ENCODE measurements at regions not wholly inside any gene's neighbourhood (a gene's known extent, or its start where the extent isn't known, plus 50 kb on each side); places are given as distances from the start of the nearest gene placed in this dataset.
"Not testable (repeated sequence)": the region's sequence is repeated elsewhere in the genome, so short reads cannot be mapped to it uniquely, and the experiment has no call there.

DNA sequence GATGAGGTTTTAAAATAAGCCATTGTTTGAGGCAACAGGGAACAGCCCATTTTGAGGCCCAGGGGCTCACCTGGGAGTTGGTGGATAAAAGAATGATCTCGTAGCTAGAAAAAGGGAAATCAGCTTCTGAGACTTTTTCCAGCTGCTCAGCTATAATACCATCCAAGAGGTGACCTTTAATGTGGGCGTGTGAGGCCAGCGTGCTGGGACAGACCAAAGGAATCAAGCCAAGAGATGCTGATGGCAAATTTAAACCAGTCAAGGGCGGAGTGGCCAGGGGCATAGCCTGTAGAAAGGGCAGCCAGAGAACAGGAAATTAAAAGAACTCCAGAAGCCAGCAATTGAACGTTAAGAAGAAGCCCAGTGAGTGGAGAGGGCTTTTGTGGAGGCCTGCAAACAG lies 132.6 kb downstream of the IER5 start:
- H3K4me1 ChIP-seq: no peaks in the 10 kb centered on the region
- TF ChIP-seq, protein P1, sequence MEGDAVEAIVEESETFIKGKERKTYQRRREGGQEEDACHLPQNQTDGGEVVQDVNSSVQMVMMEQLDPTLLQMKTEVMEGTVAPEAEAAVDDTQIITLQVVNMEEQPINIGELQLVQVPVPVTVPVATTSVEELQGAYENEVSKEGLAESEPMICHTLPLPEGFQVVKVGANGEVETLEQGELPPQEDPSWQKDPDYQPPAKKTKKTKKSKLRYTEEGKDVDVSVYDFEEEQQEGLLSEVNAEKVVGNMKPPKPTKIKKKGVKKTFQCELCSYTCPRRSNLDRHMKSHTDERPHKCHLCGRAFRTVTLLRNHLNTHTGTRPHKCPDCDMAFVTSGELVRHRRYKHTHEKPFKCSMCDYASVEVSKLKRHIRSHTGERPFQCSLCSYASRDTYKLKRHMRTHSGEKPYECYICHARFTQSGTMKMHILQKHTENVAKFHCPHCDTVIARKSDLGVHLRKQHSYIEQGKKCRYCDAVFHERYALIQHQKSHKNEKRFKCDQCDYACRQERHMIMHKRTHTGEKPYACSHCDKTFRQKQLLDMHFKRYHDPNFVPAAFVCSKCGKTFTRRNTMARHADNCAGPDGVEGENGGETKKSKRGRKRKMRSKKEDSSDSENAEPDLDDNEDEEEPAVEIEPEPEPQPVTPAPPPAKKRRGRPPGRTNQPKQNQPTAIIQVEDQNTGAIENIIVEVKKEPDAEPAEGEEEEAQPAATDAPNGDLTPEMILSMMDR (IDR thresholded peaks at IDR 0.05): no peak
- no peak for TF ChIP-seq POLR2A (IDR thresholded peaks at IDR 0.05)
- DNase-seq: no peak
- no peaks in the 10 kb centered on the region for H3K27me3 ChIP-seq
- no peak overlapping the region for H3K27ac ChIP-seq
- H3K36me3 ChIP-seq: no peaks in the 10 kb centered on the region
- H3K9me3 ChIP-seq: no peaks in the 10 kb centered on the region
- no peak overlapping the region for H3K4me3 ChIP-seq
- intact Hi-C loops (cut with DNase I; ENCODE audit: low total_unique reads): no loop called here

DNA sequence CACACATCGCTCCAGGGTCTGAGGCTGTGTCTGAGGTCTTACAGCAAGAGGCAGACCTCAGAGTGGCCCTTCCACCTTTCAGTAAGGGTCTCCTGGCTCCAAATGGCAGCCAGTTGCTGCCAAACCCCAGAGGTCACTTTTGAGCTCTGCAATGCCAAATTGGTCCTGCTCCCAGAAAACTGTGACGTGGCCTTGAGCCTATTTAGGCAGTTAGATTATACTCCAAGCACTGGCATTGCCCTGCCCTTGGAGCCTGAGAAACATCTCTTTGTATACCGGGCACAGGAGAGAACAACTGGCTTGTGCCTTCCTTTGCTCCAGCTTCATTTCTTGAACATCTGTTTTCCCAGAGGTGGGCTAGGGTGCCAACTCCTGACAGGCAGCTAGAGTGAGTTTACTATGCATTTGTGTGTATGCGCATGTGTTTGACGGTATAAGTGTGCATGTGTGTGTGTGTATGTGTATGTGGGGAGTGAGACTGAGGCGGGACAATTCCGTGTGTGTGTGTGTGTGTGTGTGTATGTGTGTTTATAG lies 134.5 kb downstream of the IER5 start:
- H3K27me3 ChIP-seq: no peaks in the 10 kb centered on the region
- H3K36me3 ChIP-seq: no peaks in the 10 kb centered on the region
- no peak overlapping the region for H3K4me3 ChIP-seq
- DNase-seq: no peak
- intact Hi-C loops (cut with DNase I; ENCODE audit: low total_unique reads): no loop called here
- H3K4me1 ChIP-seq: no peaks in the 10 kb centered on the region
- no peaks in the 10 kb centered on the region for H3K9me3 ChIP-seq
- no peak for TF ChIP-seq POLR2A (IDR thresholded peaks at IDR 0.05)
- TF ChIP-seq, protein P1 (IDR thresholded peaks at IDR 0.05): no peak
- no peak overlapping the region for H3K27ac ChIP-seq

DNA sequence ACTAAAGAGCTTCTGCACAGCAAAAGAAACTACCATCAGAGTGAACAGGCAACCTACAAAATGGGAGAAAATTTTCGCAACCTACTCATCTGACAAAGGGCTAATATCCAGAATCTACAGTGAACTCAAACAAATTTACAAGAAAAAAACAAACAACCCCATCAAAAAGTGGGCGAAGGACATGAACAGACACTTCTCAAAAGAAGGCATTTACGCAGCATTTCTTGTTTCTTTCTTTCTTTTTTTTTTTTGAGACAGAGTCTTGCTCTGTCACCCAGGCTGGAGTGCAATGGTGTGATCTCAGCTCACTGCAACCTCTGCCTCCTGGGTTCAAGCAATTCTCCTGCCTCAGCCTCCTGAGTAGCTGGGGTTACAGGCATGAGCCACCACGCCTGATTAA lies 138.2 kb downstream of the IER5 start:
- H3K27me3 ChIP-seq; DNase-seq; H3K4me3 ChIP-seq; H3K4me1 ChIP-seq; H3K9me3 ChIP-seq; H3K36me3 ChIP-seq; intact Hi-C loops (cut with DNase I; ENCODE audit: low total_unique reads); H3K27ac ChIP-seq: not testable (repeated sequence)

DNA sequence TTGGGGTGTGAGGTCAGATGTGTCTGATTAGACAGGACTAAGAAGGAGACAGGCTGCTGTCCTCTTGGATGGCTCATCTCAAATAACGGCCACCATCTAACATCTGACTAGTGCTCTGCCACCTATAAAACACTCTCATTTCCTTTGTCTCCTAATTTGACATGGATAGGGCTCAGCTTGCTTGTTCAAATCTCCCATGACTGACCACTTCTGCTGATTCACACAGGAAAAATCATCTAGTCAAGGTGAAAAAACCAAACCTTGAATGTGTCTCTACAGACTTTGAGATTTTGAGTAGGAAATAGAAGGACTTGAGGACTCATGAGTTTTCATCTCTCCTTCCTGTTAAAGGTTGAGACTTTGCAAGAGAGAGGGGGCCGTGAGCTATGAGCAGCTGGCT lies 150.6 kb downstream of the IER5 start:
- DNase-seq: no peak
- intact Hi-C loops (cut with DNase I; ENCODE audit: low total_unique reads): no loop called here

DNA sequence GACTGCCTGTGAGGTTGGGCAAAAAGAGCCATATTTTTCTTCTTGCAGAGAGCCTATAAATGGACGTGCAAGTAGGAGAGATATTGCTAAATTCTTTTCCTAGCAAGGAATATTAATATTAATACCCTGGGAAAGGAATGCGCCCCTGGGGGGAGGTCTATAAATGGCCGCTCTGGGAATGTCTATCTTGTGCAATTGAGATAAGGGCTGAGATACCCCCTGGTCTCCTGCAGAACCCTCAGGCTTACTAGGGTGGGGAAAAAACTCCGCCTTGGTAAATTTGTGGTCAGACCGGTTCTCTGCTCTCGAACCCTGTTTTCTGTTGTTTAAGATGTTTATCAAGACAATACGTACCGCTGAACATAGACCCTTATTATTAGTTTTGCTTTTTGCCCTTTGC lies 157.8 kb downstream of the IER5 start:
- H3K4me1 ChIP-seq; intact Hi-C loops (cut with DNase I; ENCODE audit: low total_unique reads); H3K4me3 ChIP-seq; H3K27ac ChIP-seq; DNase-seq; H3K27me3 ChIP-seq; H3K36me3 ChIP-seq; H3K9me3 ChIP-seq: not testable (repeated sequence)

More for the DNA sequence above, 150.6 kb downstream of the IER5 start:
- no peaks in the 10 kb centered on the region for H3K9me3 ChIP-seq
- no peaks in the 10 kb centered on the region for H3K36me3 ChIP-seq
- no peak overlapping the region for H3K27ac ChIP-seq
- no peak overlapping the region for H3K4me3 ChIP-seq
- no peaks in the 10 kb centered on the region for H3K4me1 ChIP-seq
- TF ChIP-seq, protein P1 (IDR thresholded peaks at IDR 0.05): no peak
- TF ChIP-seq POLR2A (IDR thresholded peaks at IDR 0.05): no peak
- no peaks in the 10 kb centered on the region for H3K27me3 ChIP-seq

DNA sequence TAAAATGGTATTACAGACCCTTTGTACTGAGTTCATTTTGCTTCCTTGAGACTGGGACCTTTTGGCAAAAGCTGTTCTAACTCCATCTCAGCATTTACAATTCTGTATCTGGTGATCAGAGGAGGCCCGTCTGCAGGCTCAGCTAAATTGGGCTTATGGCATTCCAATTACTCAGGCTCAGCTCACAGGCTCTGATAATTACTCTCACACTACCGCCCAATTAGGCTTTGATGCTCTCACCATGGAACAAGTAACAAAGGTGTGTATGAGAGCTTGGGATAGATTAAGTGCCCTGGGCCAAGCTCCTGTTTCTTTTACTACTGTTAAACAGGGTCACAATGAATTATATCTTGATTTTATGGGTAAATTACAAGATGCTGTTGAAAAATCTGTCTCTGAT lies 159.9 kb downstream of the IER5 start:
- H3K36me3 ChIP-seq; H3K4me1 ChIP-seq; DNase-seq; H3K27ac ChIP-seq; H3K9me3 ChIP-seq; H3K27me3 ChIP-seq; intact Hi-C loops (cut with DNase I; ENCODE audit: low total_unique reads); H3K4me3 ChIP-seq: not testable (repeated sequence)

DNA sequence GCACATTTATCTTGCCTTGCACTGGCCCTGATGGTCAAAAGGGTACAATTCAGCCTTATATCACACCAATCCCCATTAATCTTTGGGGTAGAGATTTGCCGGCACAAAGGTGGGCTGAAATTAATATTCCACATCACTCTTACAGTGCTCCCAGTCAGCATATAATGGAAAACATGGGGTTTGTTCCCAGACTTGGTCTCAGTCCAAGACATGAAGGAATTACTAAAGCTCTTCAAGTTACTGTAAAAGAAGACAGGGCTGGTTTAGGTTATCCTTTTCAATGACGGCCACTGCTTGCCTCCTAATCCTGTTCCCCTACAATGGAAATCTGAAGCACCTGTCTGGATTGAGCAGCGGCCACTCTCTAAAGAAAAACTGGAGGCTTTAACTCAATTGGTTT lies 160.7 kb downstream of the IER5 start:
- Histone ChIP-seq H3K27ac (no peak overlapping the region), H3K4me1 (no peaks in the 10 kb centered on the region), H3K36me3 (no peaks in the 10 kb centered on the region), H3K9me3 (no peaks in the 10 kb centered on the region), H3K27me3 (no peaks in the 10 kb centered on the region), H3K4me3 (no peak overlapping the region)
- no peak for TF ChIP-seq POLR2A (IDR thresholded peaks at IDR 0.05)
- TF ChIP-seq, protein P1 (IDR thresholded peaks at IDR 0.05): no peak
- no peak for DNase-seq
- intact Hi-C loops (cut with DNase I; ENCODE audit: low total_unique reads): no loop called here
